Astrocyte (in vitro differentiated cells and primary cell): ENCODE measurements at regions not wholly inside any gene's neighbourhood (a gene's known extent, or its start where the extent isn't known, plus 50 kb on each side); places are given as distances from the start of the nearest gene placed in this dataset.
"Not testable (repeated sequence)": the region's sequence is repeated elsewhere in the genome, so short reads cannot be mapped to it uniquely, and the experiment has no call there.

Experiments used
- DNase-seq: peaks from one replicate; pipeline ENCODE4 v3.0.0-alpha.2; 2010; ENCODE audit warnings: low read depth
- FAIRE-seq: peaks from 2 replicates; lab custom pipeline; 2011; peaks lifted over from hg19 to GRCh38; lab: Jason Lieb, UNC
- H2AFZ ChIP-seq: 2 replicates; pipeline ENCODE4 v1.6.0; 2012; ENCODE audit warnings: low read depth, low read length, inconsistent platforms
- H3K27ac ChIP-seq: 2 replicates; pipeline ENCODE4 v1.5.1; 2011; ENCODE audit warnings: low read depth, low read length, inconsistent platforms
- H3K27me3 ChIP-seq: 2 replicates; pipeline ENCODE4 v1.6.0; 2011; ENCODE audit warnings: low read length, inconsistent platforms; ENCODE audit not compliant: insufficient read depth
- H3K36me3 ChIP-seq: 2 replicates; pipeline ENCODE4 v1.5.1; 2011; ENCODE audit warnings: low read length, inconsistent platforms; ENCODE audit not compliant: insufficient read depth
- H3K4me1 ChIP-seq: 2 replicates; pipeline ENCODE4 v1.5.1; 2011; ENCODE audit warnings: low read length, inconsistent platforms; ENCODE audit not compliant: insufficient read depth
- H3K4me2 ChIP-seq: 2 replicates; pipeline ENCODE4 v1.6.0; 2012; ENCODE audit warnings: low read length, inconsistent platforms
- H3K4me3 ChIP-seq: 2 replicates; pipeline ENCODE4 v1.5.1; 2011; ENCODE audit warnings: low read depth, mild to moderate bottlenecking, low read length, inconsistent platforms; ENCODE audit not compliant: insufficient read depth
- H3K79me2 ChIP-seq: 2 replicates; pipeline ENCODE4 v1.6.0; 2012; ENCODE audit warnings: mild to moderate bottlenecking, low read length, inconsistent platforms; ENCODE audit not compliant: insufficient read depth
- H3K9ac ChIP-seq: 2 replicates; pipeline ENCODE4 v1.6.0; 2012; ENCODE audit warnings: mild to moderate bottlenecking, low read length, inconsistent platforms
- H3K9me3 ChIP-seq: 2 replicates; pipeline ENCODE4 v1.5.1; 2012; ENCODE audit warnings: low read depth, mild to moderate bottlenecking, low read length, inconsistent platforms; ENCODE audit not compliant: insufficient read depth
- H4K20me1 ChIP-seq: 2 replicates; pipeline ENCODE4 v1.6.0; 2012; ENCODE audit warnings: low read length, inconsistent platforms; ENCODE audit not compliant: insufficient read depth
- H3K27ac Mint-ChIP-seq: one replicate; pipeline ENCODE4 v1.8.0; 2021; ENCODE audit warnings: mild to moderate bottlenecking, mixed read lengths; ENCODE audit not compliant: unreplicated experiment
- H3K27me3 Mint-ChIP-seq: one replicate; pipeline ENCODE4 v1.8.0; 2021; ENCODE audit warnings: low read depth, mixed read lengths; ENCODE audit not compliant: unreplicated experiment
- H3K36me3 Mint-ChIP-seq: one replicate; pipeline ENCODE4 v1.8.0; 2021; ENCODE audit warnings: low read depth, mixed read lengths; ENCODE audit not compliant: unreplicated experiment
- H3K4me1 Mint-ChIP-seq: one replicate; pipeline ENCODE4 v1.8.0; 2021; ENCODE audit warnings: low read depth, mixed read lengths; ENCODE audit not compliant: unreplicated experiment
- H3K4me3 Mint-ChIP-seq: one replicate; pipeline ENCODE4 v1.8.0; 2021; ENCODE audit warnings: mild to moderate bottlenecking, moderate library complexity, mixed read lengths; ENCODE audit not compliant: unreplicated experiment
- H3K9me3 Mint-ChIP-seq: one replicate; pipeline ENCODE4 v1.8.0; 2021; ENCODE audit warnings: mild to moderate bottlenecking, mixed read lengths; ENCODE audit not compliant: unreplicated experiment
- EZH2 ChIP-seq: IDR thresholded peaks from 2 replicates; pipeline ENCODE4 v1.6.1; 2012; ENCODE audit warnings: mild to moderate bottlenecking, low read length, inconsistent platforms; ENCODE audit not compliant: insufficient read depth
- TF ChIP-seq, protein P1 (sequence below): IDR thresholded peaks from 2 replicates; pipeline ENCODE4 v1.5.1; 2011; ENCODE audit warnings: low read depth, mild to moderate bottlenecking, inconsistent platforms, low read length, moderate library complexity; ENCODE audit not compliant: insufficient read depth

DNA sequence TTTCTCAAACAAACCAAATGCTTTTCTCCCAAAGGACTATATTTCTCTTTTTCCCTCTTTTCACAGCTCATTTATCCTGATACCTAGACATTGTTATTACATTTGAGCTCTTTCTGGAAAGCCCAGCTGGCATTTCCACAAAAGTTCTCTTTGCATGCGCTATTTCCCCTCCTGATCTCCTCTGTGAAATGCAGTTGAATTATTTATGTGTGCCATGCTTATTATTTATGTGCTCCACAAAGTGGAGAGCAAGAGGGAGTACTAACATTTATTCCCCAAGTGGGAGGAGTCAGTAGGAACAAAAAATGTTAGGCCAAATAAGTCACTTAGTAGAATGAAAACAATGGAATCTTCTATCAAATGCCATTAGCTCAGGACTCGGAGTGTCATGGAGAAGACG is 626.6 kb upstream of the IGFBP7 start:
- no peaks in the 10 kb centered on the region for H3K9me3 ChIP-seq
- H3K4me3 ChIP-seq: no peak overlapping the region
- H2AFZ ChIP-seq: no peak overlapping the region
- FAIRE-seq (no peak), DNase-seq (no peak)
- TF ChIP-seq, protein P1, sequence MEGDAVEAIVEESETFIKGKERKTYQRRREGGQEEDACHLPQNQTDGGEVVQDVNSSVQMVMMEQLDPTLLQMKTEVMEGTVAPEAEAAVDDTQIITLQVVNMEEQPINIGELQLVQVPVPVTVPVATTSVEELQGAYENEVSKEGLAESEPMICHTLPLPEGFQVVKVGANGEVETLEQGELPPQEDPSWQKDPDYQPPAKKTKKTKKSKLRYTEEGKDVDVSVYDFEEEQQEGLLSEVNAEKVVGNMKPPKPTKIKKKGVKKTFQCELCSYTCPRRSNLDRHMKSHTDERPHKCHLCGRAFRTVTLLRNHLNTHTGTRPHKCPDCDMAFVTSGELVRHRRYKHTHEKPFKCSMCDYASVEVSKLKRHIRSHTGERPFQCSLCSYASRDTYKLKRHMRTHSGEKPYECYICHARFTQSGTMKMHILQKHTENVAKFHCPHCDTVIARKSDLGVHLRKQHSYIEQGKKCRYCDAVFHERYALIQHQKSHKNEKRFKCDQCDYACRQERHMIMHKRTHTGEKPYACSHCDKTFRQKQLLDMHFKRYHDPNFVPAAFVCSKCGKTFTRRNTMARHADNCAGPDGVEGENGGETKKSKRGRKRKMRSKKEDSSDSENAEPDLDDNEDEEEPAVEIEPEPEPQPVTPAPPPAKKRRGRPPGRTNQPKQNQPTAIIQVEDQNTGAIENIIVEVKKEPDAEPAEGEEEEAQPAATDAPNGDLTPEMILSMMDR: no peak
- TF ChIP-seq EZH2: no peak
- no peaks in the 10 kb centered on the region for H3K27me3 ChIP-seq
- Mint-ChIP-seq H3K9me3 (no peaks in the 10 kb centered on the region), H3K36me3 (no peaks in the 10 kb centered on the region), H3K27ac (no peak overlapping the region), H3K4me1 (no peaks in the 10 kb centered on the region), H3K4me3 (no peak overlapping the region), H3K27me3 (no peaks in the 10 kb centered on the region)
- no peaks in the 10 kb centered on the region for H3K79me2 ChIP-seq
- no peaks in the 10 kb centered on the region for H3K36me3 ChIP-seq
- no peaks in the 10 kb centered on the region for H4K20me1 ChIP-seq
- no peak overlapping the region for H3K9ac ChIP-seq
- no peak overlapping the region for H3K27ac ChIP-seq
- H3K4me1 ChIP-seq: no peaks in the 10 kb centered on the region
- H3K4me2 ChIP-seq: no peak overlapping the region

DNA sequence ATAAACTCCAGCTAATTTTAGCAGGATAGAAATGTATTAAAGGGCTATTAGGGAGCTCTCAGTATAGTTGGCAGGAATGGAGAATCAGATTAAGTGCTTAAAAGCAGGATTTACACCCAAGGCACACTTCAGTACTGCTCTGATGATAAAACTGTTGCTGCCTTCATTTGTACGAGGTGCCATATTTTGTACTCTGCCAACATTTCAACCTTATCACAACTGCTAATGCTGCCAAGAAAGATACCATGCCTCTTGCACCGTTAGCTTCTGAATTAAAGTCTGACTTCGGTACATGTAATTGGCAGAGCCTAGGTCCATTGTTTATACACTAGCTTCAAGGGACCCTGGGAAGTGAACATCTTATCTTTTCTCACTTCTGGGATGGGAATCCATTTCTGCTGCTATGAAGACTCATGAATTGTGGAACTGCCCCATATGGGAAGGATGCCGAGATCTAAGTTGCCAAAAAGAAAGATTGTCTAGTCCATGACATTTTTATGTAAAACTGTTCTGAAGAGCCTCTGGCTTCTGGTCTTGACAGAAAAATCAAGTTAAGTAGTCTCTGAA is 624.0 kb upstream of the IGFBP7 start:
- DNase-seq: no peak
- H3K27me3 ChIP-seq: no peaks in the 10 kb centered on the region
- H3K4me1 ChIP-seq: no peaks in the 10 kb centered on the region
- H3K9me3 Mint-ChIP-seq: peaks cover 6% of the 10 kb centered on the region
- TF ChIP-seq EZH2: no peak
- TF ChIP-seq, protein P1: no peak
- no peak overlapping the region for H3K9ac ChIP-seq
- H3K4me3 ChIP-seq: no peak overlapping the region
- H3K27me3 Mint-ChIP-seq: no peaks in the 10 kb centered on the region
- no peak for FAIRE-seq
- H2AFZ ChIP-seq: no peak overlapping the region
- H3K79me2 ChIP-seq: no peaks in the 10 kb centered on the region
- no peaks in the 10 kb centered on the region for H4K20me1 ChIP-seq
- H3K27ac ChIP-seq: no peak overlapping the region
- H3K9me3 ChIP-seq: no peaks in the 10 kb centered on the region
- no peaks in the 10 kb centered on the region for H3K36me3 Mint-ChIP-seq
- no peaks in the 10 kb centered on the region for H3K4me1 Mint-ChIP-seq
- H3K4me3 Mint-ChIP-seq: no peak overlapping the region
- H3K27ac Mint-ChIP-seq: no peak overlapping the region
- no peaks in the 10 kb centered on the region for H3K36me3 ChIP-seq
- H3K4me2 ChIP-seq: no peak overlapping the region

DNA sequence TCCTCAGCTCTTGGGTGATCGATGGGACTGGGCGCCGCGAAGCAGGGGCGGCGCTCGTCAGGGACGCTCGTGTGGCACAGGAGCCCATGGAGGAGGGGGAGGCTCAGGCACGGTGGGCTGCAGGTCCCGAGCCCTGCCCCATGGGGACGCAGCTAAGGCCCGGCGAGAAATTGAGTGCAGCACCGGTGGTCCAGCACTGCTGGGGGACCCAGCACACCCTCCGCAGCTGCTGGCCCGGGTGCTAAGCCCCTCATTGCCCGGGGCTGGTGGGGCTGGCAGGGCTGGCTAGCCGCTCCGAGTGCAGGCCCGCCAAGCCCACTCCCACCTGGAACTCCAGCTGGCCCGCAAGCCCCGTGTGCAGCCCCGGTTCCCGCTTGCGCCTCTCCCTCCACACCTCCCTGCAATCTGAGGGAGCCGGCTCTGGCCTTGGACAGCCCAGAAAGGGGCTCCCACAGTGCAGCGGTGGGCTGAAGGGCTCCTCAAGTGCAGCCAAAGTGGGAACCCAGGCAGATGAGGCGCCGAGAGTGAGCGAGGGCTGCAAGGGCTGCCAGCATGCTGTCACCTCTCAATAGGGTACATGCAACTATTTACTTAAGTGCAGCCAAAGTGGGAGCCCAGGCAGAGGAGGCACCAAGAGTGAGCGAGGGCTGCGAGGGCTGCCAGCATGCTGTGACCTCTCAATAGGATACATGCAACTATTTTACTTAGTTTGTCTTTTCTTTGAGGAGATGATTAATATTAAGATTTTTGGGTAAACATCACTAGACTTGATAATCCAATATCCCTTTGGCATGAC is 619.8 kb upstream of the IGFBP7 start:
- not testable (repeated sequence) for H3K4me1 Mint-ChIP-seq, H3K9me3 Mint-ChIP-seq, H3K36me3 ChIP-seq, H3K27ac Mint-ChIP-seq, H3K4me1 ChIP-seq, DNase-seq, H3K4me3 Mint-ChIP-seq, H3K79me2 ChIP-seq, H3K9ac ChIP-seq, H2AFZ ChIP-seq, H3K27me3 ChIP-seq, H3K27ac ChIP-seq, H3K4me3 ChIP-seq, FAIRE-seq, H3K36me3 Mint-ChIP-seq, H3K9me3 ChIP-seq, H3K4me2 ChIP-seq, H4K20me1 ChIP-seq, H3K27me3 Mint-ChIP-seq
